Cardiac fibroblast (primary cell): ENCODE measurements at regions not wholly inside any gene's neighbourhood (a gene's known extent, or its start where the extent isn't known, plus 50 kb on each side); places are given as distances from the start of the nearest gene placed in this dataset.
"Not testable (repeated sequence)": the region's sequence is repeated elsewhere in the genome, so short reads cannot be mapped to it uniquely, and the experiment has no call there.

ENCODE experiments used
- DNase-seq, 2 donors: peaks; one replicate each; pipeline versions ENCODE4 v3.0.0 to v3.0.0-alpha.2; 2010; ENCODE audit warnings: low read depth in 2 of 2
- H3K4me3 ChIP-seq, 2 donors: replicated peaks in 1 of 2; 1 replicate in 1 of 2; 2 replicates in 1 of 2; pipeline ENCODE4 v1.5.1; 2011; ENCODE audit warnings: low read depth in 2 of 2, low read length in 2 of 2, mild to moderate bottlenecking in 2 of 2, moderate library complexity in 1 of 2
- TF ChIP-seq, protein P1 (sequence below): IDR thresholded peaks from one replicate; pipeline ENCODE4 v1.5.1; 2011; ENCODE audit warnings: low read depth, mild to moderate bottlenecking, low read length, inconsistent platforms

DNA sequence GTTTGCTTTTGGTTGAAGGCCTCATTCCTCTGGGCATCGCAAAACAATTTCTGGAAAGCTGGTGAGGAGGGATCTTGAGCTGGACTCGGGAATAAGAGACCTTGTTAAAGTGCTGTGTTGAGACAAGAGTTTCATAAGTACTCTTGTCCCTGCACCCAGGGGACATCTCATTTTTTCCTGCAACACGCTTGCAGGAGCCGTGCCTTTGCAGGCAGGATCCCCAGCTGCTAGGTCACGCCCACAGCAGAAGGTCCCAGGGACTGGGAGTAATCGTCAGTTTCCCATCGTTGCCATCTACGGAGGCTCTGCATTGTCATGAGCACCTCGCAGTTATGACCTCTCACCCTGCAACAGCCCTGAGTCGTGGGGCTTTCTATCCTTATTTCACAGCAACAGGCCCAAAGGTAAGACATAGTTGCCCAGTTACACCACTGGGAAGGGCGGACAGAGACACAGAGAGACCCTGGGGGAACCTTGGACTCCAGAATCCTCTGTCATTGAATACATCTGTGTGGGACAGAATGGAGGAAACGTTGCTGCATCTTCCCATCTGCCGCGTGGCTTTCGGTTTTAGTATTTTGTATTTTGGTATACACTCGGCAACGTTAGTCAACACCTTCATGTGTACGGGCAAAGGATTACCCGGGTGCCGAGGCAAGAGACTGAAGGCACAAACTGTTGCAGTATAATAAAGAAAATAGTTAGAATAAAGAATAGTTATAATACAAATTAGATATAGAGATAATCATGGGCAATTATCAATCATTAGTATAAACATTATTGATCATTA lies 60.4 kb upstream of the DMRTB1 start:
- TF ChIP-seq, protein P1, sequence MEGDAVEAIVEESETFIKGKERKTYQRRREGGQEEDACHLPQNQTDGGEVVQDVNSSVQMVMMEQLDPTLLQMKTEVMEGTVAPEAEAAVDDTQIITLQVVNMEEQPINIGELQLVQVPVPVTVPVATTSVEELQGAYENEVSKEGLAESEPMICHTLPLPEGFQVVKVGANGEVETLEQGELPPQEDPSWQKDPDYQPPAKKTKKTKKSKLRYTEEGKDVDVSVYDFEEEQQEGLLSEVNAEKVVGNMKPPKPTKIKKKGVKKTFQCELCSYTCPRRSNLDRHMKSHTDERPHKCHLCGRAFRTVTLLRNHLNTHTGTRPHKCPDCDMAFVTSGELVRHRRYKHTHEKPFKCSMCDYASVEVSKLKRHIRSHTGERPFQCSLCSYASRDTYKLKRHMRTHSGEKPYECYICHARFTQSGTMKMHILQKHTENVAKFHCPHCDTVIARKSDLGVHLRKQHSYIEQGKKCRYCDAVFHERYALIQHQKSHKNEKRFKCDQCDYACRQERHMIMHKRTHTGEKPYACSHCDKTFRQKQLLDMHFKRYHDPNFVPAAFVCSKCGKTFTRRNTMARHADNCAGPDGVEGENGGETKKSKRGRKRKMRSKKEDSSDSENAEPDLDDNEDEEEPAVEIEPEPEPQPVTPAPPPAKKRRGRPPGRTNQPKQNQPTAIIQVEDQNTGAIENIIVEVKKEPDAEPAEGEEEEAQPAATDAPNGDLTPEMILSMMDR: no peak
- DNase-seq: no peak
- H3K4me3 ChIP-seq: no peak overlapping the region

DNA sequence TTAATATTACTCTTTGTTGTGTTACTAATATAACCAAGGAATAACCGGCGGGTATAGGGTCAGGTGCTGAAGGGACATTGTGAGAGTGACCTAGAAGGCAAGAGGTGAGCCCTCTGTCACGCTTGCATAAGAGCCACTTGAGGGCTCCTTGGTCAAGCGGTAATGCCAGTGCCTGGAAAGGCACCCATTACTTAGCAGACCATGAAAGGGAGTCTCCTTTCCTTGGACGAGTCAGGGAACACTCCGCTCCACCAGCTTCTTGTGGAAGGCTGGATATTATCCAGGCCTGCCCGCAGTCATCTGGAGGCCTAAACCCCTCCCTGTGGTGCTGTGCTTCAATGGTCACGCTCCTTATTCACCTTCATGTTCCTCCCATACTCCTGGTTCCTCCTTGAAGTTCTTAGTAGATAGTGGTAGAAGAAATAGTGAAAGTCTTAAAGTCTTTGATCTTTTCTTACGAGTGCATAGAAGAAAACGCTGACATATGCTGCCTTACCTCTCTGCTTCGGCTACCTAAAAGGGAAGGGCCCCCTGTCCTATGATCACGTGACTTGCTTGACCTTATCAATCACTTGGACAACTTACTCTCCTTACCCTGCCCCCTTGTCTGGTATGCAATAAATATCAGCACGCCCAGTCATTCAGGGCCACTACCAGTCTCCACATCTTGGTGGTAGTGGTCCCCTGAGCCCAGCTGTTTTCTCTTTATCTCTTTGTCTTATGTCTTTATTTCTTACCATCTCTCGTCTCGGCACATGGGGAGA lies 59.6 kb upstream of the DMRTB1 start:
- H3K4me3 ChIP-seq, DNase-seq: not testable (repeated sequence)

DNA sequence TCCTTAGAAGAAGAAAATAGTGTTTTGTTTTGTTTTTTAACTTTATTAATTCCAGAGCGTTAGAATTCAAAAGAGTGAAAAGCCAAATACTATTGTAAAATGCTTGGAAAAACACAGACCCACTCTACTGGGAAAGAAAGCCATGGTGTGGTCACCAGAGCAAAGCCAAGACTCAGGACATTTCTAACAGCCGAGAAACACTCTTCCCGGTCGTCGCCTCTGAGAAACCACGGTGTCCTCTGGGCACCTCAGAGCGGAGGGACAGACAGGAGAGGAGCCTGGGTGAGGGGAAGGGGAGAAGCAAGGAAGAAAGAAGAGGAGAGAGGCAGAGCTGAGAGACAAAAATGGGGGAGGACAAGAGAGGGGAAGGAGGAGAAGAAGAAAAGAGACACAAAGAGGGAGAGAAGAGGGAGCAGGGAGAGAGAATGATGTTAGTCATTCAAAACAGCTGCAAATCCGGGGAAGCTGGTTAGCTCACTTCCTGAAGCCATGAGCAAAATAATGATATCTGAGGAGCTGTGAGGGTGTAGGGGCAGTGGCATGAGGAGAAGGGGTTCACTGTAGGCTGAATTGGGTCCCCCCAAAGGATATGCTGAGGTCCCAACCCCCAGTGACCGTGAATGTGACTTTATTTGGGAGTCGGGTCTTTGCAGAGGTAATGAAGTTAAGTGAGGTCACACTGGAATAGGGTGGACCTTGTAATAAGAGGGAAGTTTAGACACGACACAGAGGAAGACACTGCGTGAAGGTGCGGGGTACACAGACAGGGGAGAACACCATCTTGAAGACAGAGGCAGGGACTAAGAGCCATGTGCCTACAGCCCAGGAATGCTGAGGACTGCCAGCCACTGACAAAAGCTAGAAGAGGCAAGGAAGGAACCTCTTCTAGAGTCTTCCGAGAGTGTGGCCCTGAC lies 58.2 kb upstream of the DMRTB1 start:
- TF ChIP-seq, protein P1: no peak
- H3K4me3 ChIP-seq: no peak overlapping the region
- peak in 1 of 2 donors; percentile 28 for DNase-seq

DNA sequence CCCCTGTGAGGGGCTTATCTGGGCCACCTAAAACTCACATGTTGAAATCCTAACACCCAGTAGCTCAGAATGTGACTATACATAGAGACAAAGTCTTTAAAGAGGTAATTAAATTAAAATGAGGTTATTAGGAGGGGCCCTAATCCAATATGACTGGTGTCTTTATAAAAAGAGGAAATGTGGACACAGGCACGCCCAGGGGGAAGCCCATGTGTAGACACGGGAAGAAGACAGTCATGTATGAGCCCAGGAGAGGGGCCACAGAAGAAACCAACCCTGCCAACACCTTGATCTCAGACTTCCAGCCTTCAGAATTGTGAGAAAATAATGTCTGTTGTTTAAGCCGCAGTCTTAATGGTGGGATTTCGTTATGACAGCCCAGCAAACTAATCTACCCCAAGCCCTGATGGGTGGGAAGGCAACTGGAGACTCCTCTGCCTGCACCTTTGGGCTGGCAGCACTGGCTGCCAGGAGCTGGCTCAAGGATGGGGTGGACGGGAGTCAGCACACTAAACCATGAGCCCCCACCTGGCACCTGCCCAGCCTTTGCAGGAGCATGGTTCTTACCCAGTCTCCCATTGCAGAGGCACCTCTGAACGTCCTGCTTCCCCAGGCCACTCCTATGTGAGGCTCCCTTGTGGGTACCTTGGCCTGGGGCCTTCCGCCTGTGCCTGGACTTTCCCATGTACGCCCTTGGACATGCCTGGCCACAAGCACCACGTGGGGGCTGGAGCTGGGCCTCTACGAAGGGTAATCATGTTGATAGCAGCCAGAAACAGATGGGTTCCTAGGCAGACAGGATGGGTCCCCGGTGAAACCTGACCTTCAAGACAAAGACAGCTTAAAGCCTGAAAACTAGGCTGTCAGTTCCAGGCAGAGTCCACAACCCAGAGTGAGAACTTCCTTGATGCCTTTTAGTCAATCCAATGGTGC lies 57.1 kb upstream of the DMRTB1 start:
- no peak overlapping the region for H3K4me3 ChIP-seq
- no peak for DNase-seq
- TF ChIP-seq, protein P1: no peak

DNA sequence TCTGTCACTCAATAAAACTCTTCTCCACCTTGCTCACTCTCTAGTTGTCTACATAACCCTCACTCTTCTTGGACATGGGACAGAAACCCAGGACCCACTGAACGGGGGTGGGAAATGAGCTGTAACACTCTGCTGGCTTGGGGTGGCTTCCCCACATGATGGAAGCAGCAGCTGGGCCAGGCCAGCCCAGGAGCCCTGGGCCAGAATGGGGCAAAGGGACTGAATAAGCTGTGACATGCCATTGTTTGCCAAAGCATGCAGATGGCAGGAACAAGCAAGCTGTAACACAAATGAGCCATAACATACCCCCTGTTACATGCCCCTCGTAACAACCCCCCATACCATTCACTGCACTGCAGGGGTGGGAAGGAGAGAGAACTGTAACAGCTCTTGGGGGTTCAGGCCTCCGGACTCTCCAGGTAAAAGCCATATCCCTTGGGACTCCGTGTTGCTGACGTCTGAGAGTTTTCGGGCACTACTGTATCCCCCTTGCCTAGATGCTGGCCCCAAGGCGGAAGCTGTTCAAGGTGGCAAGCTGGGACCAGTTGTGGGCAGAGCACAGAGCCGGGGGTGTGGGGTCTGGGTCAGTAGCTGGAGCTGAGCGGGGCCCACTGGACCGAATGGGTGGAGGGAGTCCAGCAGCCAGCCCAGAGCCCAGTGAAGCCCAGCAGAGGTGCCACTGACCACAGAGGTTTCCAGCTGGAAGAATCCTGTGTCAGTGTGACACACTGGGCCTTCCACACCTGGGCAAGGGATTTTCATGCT lies 56.1 kb upstream of the DMRTB1 start:
- no peak for DNase-seq
- TF ChIP-seq, protein P1: no peak
- no peak overlapping the region for H3K4me3 ChIP-seq

DNA sequence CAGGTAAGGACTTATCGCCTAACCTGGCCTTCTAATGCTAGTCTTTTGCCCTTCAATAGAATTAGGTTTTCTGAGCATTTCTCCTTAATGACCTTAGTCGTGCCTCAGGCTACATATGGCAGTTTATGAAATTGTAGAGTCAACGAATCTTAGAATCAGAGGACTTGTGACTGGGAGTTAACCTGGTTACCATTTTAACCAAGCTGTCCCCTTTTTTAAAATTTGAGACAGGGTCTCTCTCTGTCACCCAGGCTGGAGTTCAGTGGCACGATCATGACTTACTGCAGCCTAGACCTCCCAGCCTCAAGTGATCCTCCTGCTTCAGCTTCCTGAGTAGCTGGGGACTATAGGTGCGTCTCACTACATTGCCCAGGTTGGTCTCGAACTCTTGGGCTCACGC lies 53.5 kb upstream of the DMRTB1 start:
- TF ChIP-seq, protein P1: no peak
- no peak overlapping the region for H3K4me3 ChIP-seq
- no peak for DNase-seq
